MV-4-11 (cell line): ENCODE measurements at regions not wholly inside any gene's neighbourhood (a gene's known extent, or its start where the extent isn't known, plus 50 kb on each side); places are given as distances from the start of the nearest gene placed in this dataset.
"Not testable (repeated sequence)": the region's sequence is repeated elsewhere in the genome, so short reads cannot be mapped to it uniquely, and the experiment has no call there.

ENCODE experiments used
- DNase-seq: peaks from one replicate; lab custom pipeline; 2025; lab: John Stamatoyannopoulos, UW

GRCh38 chr9:90741036-90741435 lies 60.6 kb upstream of the SYK start:
- DNase-seq, result no peak

DNA sequence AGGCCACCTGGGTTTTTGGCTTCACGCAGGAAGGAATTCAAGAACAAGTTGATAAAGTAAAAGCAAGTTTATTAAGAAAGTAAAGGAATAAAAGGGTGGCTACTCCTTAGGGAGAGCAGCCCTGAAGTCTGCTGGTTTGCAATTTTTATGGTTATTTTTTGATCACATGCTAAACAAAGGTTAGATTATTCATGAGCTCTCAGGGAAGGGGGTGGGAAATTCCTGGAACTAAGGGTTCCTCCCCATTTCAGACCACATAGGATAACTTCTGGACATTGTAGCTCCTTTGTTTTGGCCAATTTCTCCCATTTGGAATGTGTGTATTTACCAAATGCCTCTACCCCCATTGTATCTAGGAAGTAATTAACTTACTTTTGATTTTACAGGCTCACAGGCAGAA lies 63.9 kb upstream of the SYK start:
- DNase-seq, result no peak

GRCh38 chr9:90735952-90736351 lies 65.7 kb upstream of the SYK start:
- no peak for DNase-seq

DNA sequence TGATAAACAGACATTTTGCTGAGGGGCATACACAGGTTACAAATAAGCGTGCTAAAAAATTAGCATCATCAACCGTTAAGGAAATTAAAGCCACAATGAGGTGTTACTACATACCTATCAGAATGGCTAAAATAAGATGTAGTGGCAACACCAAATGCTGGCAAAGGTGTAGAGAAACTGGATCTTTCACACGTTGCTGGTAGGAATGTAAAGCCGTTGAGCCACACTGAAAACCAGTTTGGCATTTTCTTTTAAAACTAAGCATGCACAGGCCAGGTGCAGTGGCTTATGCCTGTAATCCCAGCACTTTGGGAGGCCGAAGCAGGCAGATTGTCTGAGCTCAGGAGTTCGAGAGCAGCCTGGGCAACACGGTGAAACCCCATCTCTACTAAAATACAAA lies 67.0 kb upstream of the SYK start:
- DNase-seq, result no peak

DNA sequence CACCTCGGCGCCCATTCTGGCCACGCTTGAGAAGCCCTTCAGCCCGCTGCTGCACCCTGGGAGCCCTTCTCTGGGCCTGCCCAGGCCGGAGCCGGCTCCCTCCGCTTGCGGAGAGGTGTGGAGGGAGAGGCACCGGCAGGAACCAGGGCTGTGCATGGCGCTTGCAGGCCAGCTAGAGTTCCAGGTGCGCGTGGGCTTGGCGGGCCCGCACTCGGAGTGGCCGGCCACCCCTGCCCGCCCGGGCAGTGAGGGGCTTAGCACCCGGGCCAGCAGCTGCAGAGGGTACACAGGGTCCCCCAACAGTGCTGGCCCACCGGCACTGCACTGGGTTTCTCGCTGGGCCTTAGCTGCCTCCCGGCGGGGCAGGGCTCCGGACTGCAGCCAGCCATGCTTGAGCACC lies 72.3 kb upstream of the SYK start:
- no peak for DNase-seq

GRCh38 chr9:90727488-90727887 lies 74.1 kb upstream of the SYK start:
- no peak for DNase-seq

DNA sequence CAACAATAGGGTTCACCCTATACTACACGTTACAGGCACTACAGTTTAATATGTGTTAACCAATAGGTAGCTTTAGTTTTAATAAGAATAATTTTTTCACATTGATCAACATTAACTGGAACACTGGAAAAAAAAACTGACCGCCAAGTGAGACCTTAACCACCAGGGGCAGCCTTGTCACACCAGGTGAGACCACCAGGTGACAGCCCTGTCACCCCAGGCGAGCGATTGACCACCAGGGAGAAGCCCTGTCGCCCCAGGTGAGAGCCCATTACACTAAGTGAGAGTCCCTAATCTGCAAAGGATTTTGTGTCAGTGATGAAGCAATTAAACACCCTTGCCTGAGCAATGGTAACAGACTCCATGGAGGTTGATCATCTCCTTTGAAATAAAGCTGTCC lies 75.4 kb upstream of the SYK start:
- no peak for DNase-seq

GRCh38 chr9:90724880-90725279 lies 76.7 kb upstream of the SYK start:
- DNase-seq, result no peak

DNA sequence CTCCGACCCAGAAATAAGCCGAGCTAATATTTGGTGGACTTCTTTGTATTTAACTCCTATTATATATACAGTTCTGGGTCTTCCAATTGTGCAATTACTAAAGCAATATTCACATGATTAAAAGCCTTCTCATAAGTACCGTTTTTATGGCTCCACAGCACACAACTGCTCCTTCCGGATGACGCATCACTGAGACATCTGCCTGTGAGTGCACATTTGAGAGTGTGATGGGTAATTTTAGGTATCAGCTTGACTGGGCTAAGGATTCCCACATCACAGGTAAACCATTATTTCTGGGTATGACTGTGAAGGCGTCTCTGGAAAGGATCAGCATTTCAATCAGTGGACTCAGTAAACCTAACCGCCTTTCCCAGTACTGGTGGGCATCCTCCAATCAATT lies 77.5 kb upstream of the SYK start:
- DNase-seq, result no peak

DNA sequence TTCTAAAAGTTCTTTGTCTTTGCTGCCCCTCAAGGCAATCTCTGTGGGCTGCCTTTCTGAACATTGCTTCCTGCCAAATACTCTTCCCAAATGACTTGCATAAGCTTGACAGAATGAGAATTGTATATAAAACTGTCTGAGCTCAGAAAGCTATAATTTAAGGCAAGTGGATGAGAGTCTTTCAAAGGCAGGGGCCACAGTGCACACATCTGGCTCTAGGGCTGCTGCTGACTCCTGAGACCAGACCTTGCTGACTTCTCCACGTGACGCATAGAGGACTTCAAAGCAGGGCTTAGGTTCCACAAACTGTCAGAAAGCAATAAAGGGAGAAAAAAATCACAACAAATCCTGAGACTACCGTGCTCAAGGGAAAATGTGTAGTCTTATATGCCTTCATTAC lies 79.4 kb upstream of the DIRAS2 start:
- no peak for DNase-seq

DNA sequence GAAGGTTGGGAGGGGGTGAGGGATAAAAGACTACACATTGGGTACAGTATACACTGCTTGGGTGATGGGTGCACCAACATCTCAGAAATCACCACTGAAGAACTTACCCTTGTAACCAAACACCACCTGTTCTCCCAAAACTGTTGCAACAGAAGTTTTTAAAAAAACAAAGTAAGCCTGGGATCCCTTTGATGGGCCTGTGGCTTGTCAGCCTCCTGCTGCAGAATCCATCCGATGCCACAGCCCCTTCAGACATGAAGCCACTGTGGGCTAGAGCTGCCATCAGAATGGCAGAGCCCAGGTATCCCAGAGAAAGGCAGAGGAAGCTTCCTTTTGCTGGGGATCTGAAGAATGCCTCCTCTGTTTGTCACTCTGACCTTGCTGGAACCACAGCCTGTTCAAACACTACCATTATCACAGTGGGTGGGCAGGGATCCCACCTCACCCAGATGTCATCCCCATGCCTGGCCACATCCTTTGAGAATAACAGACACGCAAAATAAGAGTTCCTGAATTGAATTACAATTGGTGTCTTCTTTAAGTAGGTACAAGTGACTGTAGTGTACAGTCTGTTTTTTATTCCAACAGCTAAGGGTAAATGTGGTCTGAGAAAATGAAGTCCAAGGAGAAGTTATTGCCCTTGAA lies 78.1 kb upstream of the DIRAS2 start:
- no peak for DNase-seq

- DNase-seq, result no peak
Observed at GRCh38 chr9:90706230-90706629, 63.6 kb upstream of the DIRAS2 start.

- DNase-seq, result peak; percentile 73
Observed at GRCh38 chr9:90702441-90702955, 59.9 kb upstream of the DIRAS2 start.

DNA sequence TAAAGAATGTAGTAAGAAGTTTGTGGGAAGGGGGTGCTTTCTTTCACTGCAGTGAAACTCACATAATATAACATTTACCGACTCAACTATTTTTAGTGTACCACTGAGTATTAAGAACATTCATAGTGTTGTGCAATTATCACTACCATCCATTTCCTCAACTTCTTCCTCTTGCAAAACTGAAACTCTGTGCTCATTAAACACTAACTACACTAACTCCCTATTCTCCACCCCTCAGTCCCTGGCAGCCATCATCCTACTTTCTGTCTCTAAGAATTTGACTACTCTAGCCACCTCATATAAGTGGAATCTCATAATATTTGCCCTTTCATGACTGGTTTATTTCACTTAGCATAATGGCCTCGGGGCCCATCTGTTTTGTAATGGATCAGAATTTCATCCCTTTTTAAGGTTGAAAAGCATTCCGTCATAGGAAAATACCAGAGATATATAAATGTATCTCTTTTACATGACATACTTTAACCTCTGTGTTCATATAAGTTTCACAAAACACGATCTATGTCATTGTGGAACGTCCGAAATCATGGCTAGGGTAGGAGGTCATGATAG lies 56.3 kb upstream of the DIRAS2 start:
- DNase-seq, result peak; percentile 87

DNA sequence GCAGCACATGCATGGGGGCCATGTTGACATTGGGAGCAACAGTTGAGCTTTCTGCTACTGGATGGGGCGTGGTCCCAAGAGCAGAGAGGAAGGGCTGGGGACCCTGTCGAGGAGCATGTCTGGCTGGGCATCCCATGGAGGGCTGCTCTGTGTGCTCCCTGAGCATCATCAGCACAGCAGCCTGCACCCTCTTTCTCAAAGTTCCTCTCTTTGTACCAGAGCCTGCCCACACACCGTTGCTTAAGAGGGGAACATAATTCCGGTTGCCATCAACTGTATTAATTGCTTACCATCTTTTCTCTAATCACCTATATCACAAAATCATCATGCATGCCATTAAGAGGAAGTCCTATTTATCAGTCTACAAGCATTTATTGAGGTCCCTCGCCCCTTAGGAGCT lies 55.2 kb upstream of the DIRAS2 start:
- peak; percentile 29 for DNase-seq

GRCh38 chr9:90694187-90694586 lies 51.6 kb upstream of the DIRAS2 start:
- DNase-seq, result not testable (repeated sequence)
